ENCODE measurements at regions not wholly inside any gene's neighbourhood (a gene's known extent, or its start where the extent isn't known, plus 50 kb on each side); places are given as distances from the start of the nearest gene placed in this dataset.

DNA sequence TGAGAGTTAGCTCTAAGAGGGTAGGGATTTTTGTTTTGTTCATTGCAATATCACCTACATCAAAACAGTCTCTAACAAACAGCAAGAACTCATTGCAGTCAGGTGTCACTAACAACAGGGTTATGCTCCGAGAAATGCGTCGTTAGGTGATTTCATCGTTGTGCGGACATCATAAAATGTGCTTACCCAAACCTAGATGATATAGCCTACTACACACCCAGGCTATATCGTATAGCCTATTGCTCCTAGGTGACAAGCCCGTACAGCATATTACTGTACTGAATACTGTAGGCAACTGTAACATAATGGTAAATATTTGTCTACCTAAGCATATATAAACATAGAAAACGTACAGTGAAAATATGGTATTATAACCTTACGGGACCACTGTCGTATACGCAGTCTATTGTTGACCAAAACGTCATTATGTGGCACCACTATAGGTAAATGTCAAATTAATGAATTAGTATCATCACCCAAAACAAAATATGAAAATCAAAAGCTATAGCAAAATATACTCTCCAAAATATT, 49.9 kb upstream of the TAB2 start:
- no peaks in the 10 kb centered on the region for H3K36me3 Mint-ChIP-seq
- H3K27ac Mint-ChIP-seq, result peak overlapping the region; percentile 90
- peaks cover 2% of the 10 kb centered on the region for H3K9me3 Mint-ChIP-seq
- no peaks in the 10 kb centered on the region for H3K27me3 Mint-ChIP-seq
- no peak overlapping the region for H3K4me3 Mint-ChIP-seq
- peaks cover 50% of the 10 kb centered on the region for H3K4me1 Mint-ChIP-seq
- no peak for ATAC-seq
